ENCODE measurements at regions not wholly inside any gene's neighbourhood (a gene's known extent, or its start where the extent isn't known, plus 50 kb on each side); places are given as distances from the start of the nearest gene placed in this dataset.

DNA sequence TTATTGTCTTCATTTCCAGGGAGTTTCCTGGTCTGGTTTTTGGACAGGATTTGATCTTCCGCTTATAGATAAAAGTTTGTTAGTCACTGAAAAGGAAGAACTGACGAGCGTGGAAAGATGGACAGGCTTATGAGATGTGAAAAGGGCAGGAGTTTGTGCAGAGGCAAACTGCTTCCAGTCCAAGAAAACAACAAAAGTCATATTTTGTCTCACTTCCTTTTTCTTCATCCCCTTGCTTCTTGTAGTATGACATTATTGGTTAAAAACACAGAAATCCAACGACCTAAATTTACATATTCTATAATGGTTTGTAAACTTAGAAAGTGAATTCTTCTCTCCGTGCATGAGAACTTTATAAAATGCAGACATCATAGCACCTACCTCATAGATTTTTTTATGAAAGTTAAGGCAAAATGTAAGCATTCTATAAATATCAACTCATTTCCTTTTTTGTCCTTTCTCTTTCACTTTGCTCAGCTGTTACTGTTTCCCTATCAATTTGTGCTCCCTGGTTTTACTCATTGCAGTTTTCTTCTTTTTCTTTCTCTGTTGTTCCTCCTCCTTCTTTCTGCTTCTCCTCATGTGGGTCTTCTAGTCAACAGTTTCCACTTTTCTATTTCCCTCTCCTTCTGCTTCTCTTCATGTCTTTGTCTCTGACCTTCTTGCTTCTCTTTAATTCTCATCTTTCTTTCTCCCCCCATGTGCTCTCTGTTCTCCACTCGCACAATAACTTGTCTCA, 370.2 kb downstream of the ARL4A start:
- no peaks in the 10 kb centered on the region for H3K27me3 Mint-ChIP-seq (ENCODE audit: unreplicated experiment)
- CTCF ChIA-PET, result no interaction called here
- H3K27ac Mint-ChIP-seq (ENCODE audit: unreplicated experiment), result no peak overlapping the region
- H3K4me3 Mint-ChIP-seq (ENCODE audit: low read depth, unreplicated experiment), result no peak overlapping the region
- BruUV-seq (replicated peaks), result no TSS peak
- H3K9me3 Mint-ChIP-seq (ENCODE audit: low read depth, unreplicated experiment), result no peaks in the 10 kb centered on the region
- H3K4me1 Mint-ChIP-seq (ENCODE audit: low read depth, unreplicated experiment), result peaks cover 5% of the 10 kb centered on the region
- H3K36me3 Mint-ChIP-seq (ENCODE audit: insufficient read depth, unreplicated experiment), result no peaks in the 10 kb centered on the region
- intact Hi-C loops (cut with micrococcal nuclease; ENCODE audit: unreplicated experiment), result no loop called here
- TF ChIP-seq, protein P1, sequence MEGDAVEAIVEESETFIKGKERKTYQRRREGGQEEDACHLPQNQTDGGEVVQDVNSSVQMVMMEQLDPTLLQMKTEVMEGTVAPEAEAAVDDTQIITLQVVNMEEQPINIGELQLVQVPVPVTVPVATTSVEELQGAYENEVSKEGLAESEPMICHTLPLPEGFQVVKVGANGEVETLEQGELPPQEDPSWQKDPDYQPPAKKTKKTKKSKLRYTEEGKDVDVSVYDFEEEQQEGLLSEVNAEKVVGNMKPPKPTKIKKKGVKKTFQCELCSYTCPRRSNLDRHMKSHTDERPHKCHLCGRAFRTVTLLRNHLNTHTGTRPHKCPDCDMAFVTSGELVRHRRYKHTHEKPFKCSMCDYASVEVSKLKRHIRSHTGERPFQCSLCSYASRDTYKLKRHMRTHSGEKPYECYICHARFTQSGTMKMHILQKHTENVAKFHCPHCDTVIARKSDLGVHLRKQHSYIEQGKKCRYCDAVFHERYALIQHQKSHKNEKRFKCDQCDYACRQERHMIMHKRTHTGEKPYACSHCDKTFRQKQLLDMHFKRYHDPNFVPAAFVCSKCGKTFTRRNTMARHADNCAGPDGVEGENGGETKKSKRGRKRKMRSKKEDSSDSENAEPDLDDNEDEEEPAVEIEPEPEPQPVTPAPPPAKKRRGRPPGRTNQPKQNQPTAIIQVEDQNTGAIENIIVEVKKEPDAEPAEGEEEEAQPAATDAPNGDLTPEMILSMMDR (IDR thresholded peaks at IDR 0.05; ENCODE audit: unreplicated experiment), result no peak
- no peak for DNase-seq

DNA sequence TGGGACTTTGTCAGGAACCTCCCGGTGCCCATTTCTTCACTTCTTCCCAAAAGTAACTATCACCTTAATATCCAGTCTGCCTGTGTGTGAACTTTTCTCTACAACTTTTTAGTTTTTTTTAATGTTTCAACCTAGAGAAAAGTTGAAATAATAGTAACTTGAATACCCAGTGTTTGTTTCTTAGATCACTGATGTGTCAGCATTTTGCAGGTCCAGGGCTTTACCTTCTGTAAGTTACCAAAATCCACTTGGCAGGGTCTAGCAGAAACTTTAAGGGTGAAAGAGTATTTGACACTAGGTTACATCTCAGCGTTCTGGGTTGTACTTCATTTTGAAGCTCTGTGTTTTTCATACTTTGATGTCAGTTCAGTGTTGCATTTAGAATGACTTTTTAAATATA, 372.7 kb downstream of the ARL4A start:
- H3K27ac Mint-ChIP-seq (ENCODE audit: unreplicated experiment), result no peak overlapping the region

DNA sequence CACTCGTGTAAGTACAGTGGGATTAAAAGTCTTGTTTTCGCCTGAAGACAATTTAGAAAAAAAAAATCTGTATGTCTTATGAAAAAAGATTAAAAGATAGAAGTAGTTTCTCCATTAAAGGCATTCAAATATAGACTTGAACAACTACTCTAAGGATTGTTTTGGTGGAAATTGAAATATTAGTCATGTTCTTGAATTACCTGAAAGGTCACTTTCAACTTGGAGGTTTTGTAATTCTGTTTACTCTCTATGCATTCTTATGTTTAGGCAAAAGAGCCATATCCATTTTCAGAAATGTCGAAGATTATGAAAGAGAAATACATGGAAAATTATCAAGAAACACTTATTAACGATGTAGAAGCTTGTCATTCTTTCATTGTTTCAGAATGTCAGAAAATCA, 373.7 kb downstream of the ARL4A start:
- CTCF ChIA-PET, result no interaction called here
- no peak for DNase-seq
- Mint-ChIP-seq H3K27me3 (ENCODE audit: unreplicated experiment) (no peaks in the 10 kb centered on the region), H3K36me3 (ENCODE audit: insufficient read depth, unreplicated experiment) (no peaks in the 10 kb centered on the region), H3K27ac (ENCODE audit: unreplicated experiment) (no peak overlapping the region), H3K4me3 (ENCODE audit: low read depth, unreplicated experiment) (no peak overlapping the region), H3K4me1 (ENCODE audit: low read depth, unreplicated experiment) (peaks cover 8% of the 10 kb centered on the region), H3K9me3 (ENCODE audit: low read depth, unreplicated experiment) (no peaks in the 10 kb centered on the region)
- intact Hi-C loops (cut with micrococcal nuclease; ENCODE audit: unreplicated experiment), result no loop called here
- TF ChIP-seq, protein P1 (IDR thresholded peaks at IDR 0.05; ENCODE audit: unreplicated experiment), result no peak
- BruUV-seq (replicated peaks), result no TSS peak

More for the DNA sequence above, 372.7 kb downstream of the ARL4A start:
- Mint-ChIP-seq H3K27me3 (ENCODE audit: unreplicated experiment) (no peaks in the 10 kb centered on the region), H3K4me3 (ENCODE audit: low read depth, unreplicated experiment) (no peak overlapping the region), H3K36me3 (ENCODE audit: insufficient read depth, unreplicated experiment) (no peaks in the 10 kb centered on the region), H3K9me3 (ENCODE audit: low read depth, unreplicated experiment) (no peaks in the 10 kb centered on the region), H3K4me1 (ENCODE audit: low read depth, unreplicated experiment) (peaks cover 8% of the 10 kb centered on the region)
- CTCF ChIA-PET, result no interaction called here
- no TSS peak for BruUV-seq (replicated peaks)
- intact Hi-C loops (cut with micrococcal nuclease; ENCODE audit: unreplicated experiment), result no loop called here
- TF ChIP-seq, protein P1 (IDR thresholded peaks at IDR 0.05; ENCODE audit: unreplicated experiment), result no peak
- no peak for DNase-seq

DNA sequence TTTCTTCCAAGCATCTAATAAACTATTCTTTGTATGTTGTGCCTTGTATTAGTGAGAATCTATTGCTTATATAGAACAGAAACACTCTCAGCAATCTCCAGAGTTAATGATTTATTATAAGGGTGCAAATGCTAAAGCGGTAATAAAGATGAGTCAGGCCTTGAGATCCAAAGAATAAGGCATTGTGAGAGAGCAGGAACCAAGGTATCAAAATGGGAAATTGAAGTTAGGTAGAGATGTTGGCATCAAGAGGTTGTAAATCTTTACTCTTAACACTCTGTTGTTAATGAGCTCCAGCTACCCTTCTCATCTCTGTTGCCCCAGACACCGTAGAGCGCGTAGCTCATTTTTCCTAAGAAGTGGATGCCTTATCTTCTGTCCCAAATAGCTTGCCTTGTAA, 375.2 kb downstream of the ARL4A start:
- TF ChIP-seq, protein P1 (IDR thresholded peaks at IDR 0.05; ENCODE audit: unreplicated experiment), result no peak
- Mint-ChIP-seq H3K4me1 (ENCODE audit: low read depth, unreplicated experiment) (peaks cover 8% of the 10 kb centered on the region), H3K4me3 (ENCODE audit: low read depth, unreplicated experiment) (no peak overlapping the region), H3K27ac (ENCODE audit: unreplicated experiment) (no peak overlapping the region), H3K27me3 (ENCODE audit: unreplicated experiment) (no peaks in the 10 kb centered on the region), H3K9me3 (ENCODE audit: low read depth, unreplicated experiment) (no peaks in the 10 kb centered on the region), H3K36me3 (ENCODE audit: insufficient read depth, unreplicated experiment) (no peaks in the 10 kb centered on the region)
- CTCF ChIA-PET, result interaction anchor here (1.1 kb wide), 1 partner anchor 140 kb away, joined by 4 read pairs; no protein-coding TSS in a partner anchor
- BruUV-seq (replicated peaks), result no TSS peak
- intact Hi-C loops (cut with micrococcal nuclease; ENCODE audit: unreplicated experiment), result no loop called here
- no peak for DNase-seq
